ENCODE measurements at regions not wholly inside any gene's neighbourhood (a gene's known extent, or its start where the extent isn't known, plus 50 kb on each side); places are given as distances from the start of the nearest gene placed in this dataset.
"Not testable (repeated sequence)": the region's sequence is repeated elsewhere in the genome, so short reads cannot be mapped to it uniquely, and the experiment has no call there.

DNA sequence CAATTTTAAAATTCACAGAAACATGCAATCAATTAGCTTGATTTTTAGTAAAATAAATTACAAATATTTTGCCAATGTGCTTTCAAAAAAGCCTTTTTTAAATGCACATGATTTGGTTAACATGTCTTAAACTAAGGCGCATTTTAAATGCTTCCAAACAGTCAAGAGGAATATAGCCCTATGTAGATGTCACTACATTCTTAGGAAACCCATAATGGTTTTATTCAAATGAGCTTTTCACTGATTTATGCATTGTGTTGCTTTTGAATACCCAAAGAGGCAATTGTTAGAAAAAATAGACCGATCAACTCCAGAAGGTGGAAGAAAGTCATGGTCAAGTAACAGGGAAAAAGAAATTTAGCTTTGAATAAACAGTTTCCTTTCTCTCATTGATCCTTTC lies 366.9 kb upstream of the PPP2R3A start:
- H3K4me3 ChIP-seq (ENCODE audit: low read depth, low read length), result no peak overlapping the region
- TF ChIP-seq CTCF (IDR thresholded peaks at IDR 0.05; ENCODE audit: low read depth, low read length), result no peak
- no peaks in the 10 kb centered on the region for H3K9me3 ChIP-seq
- DNase-seq, result no peak
- H3K4me1 ChIP-seq, result no peaks in the 10 kb centered on the region
- H3K36me3 ChIP-seq, result no peaks in the 10 kb centered on the region
- H3K27me3 ChIP-seq, result no peaks in the 10 kb centered on the region

- H3K4me3 ChIP-seq (ENCODE audit: low read depth, low read length), result not testable (repeated sequence)
Observed at GRCh38 chr3:135604512-135604911, 361.0 kb upstream of the PPP2R3A start.

DNA sequence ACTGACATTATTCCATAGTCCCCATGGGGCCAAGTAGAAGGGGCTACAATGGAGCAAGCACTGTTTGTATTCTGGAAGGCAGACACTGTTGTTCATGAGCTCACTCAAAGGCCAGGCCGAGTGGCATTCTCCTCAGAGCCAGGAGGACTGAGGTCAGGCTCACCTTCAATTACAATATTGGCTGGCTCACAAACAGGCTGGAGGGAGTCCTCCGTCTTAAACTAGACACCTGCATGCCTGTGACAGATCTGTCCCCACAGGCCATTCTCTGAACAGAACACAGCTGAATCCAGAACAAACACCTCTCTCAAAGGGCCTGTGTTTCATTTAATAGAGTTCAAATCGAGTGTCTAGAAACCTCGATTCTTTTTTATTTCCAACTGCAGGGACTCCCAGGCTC lies 347.4 kb upstream of the PPP2R3A start:
- TF ChIP-seq CTCF (IDR thresholded peaks at IDR 0.05; ENCODE audit: low read depth, low read length), result no peak
- no peaks in the 10 kb centered on the region for H3K9me3 ChIP-seq

More at GRCh38 chr3:135604512-135604911, 361.0 kb upstream of the PPP2R3A start:
- not testable (repeated sequence) for H3K27me3 ChIP-seq, H3K36me3 ChIP-seq, H3K9me3 ChIP-seq, DNase-seq, H3K4me1 ChIP-seq

DNA sequence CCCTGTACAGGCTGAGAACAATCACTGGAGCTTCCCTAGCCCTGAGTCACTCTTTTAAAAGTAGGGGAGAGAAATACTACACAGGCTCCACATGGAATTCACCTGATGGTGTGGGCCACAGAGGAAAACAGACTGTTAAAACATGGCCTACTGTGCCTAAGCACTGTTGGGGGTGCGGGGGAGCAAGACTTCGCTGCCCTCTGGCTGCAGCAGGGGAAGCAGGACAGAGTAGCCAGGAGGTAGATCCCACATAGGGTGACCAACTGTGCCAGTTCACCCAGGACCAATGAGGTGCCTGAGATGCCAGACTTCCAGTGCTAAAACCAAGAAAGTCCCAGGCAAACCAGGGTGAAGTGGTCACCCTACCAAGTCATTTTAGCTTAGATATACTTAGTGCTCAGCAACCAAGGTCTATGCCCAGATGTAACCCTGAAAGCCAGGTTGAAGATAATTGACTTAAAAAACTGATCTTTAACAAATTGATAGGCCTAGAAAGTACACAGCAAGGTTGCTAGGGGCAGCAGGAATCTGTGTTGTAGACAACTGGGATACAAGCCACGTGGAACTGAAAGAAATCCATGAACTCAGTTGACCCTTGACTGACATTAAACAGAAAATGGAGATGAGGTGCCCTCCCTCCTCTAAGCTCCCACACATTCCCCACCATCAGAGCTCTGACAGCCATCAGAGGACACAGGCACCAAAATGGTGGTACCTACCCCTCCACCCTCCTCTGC lies 344.2 kb upstream of the PPP2R3A start:
- TF ChIP-seq CTCF (IDR thresholded peaks at IDR 0.05; ENCODE audit: low read depth, low read length), result no peak
- H3K4me1 ChIP-seq, result no peaks in the 10 kb centered on the region

More for the DNA sequence above, 347.4 kb upstream of the PPP2R3A start:
- Histone ChIP-seq H3K4me1 (no peaks in the 10 kb centered on the region), H3K36me3 (no peaks in the 10 kb centered on the region), H3K27me3 (no peaks in the 10 kb centered on the region), H3K4me3 (ENCODE audit: low read depth, low read length) (no peak overlapping the region)
- DNase-seq, result no peak

GRCh38 chr3:135622215-135622614 lies 343.3 kb upstream of the PPP2R3A start:
- H3K4me3 ChIP-seq (ENCODE audit: low read depth, low read length), result no peak overlapping the region
- H3K4me1 ChIP-seq, result no peaks in the 10 kb centered on the region
- no peaks in the 10 kb centered on the region for H3K36me3 ChIP-seq
- no peak for TF ChIP-seq CTCF (IDR thresholded peaks at IDR 0.05; ENCODE audit: low read depth, low read length)
- H3K9me3 ChIP-seq, result no peaks in the 10 kb centered on the region
- no peaks in the 10 kb centered on the region for H3K27me3 ChIP-seq
- DNase-seq, result no peak

More for the DNA sequence above, 344.2 kb upstream of the PPP2R3A start:
- no peak overlapping the region for H3K4me3 ChIP-seq (ENCODE audit: low read depth, low read length)
- no peaks in the 10 kb centered on the region for H3K9me3 ChIP-seq
- H3K36me3 ChIP-seq, result no peaks in the 10 kb centered on the region
- DNase-seq, result no peak
- no peaks in the 10 kb centered on the region for H3K27me3 ChIP-seq

GRCh38 chr3:135622656-135623055 lies 342.9 kb upstream of the PPP2R3A start:
- no peak for TF ChIP-seq CTCF (IDR thresholded peaks at IDR 0.05; ENCODE audit: low read depth, low read length)
- no peaks in the 10 kb centered on the region for H3K36me3 ChIP-seq
- no peak overlapping the region for H3K4me3 ChIP-seq (ENCODE audit: low read depth, low read length)
- no peaks in the 10 kb centered on the region for H3K9me3 ChIP-seq
- no peaks in the 10 kb centered on the region for H3K4me1 ChIP-seq
- DNase-seq, result no peak
- no peaks in the 10 kb centered on the region for H3K27me3 ChIP-seq
